ENCODE measurements at regions not wholly inside any gene's neighbourhood (a gene's known extent, or its start where the extent isn't known, plus 50 kb on each side); places are given as distances from the start of the nearest gene placed in this dataset.

- TF ChIP-seq CTCF (IDR thresholded peaks at IDR 0.05): no peak
- H3K9me3 Mint-ChIP-seq: peaks cover 3% of the 10 kb centered on the region
- DNase-seq: no peak
- ChIA-PET CTCF (no interaction called here), POLR2A (no interaction called here)
- intact Hi-C loops (cut with micrococcal nuclease): no loop called here
- no peak overlapping the region for H3K4me3 Mint-ChIP-seq
- no peaks in the 10 kb centered on the region for H3K36me3 Mint-ChIP-seq (ENCODE audit: low read depth)
- H3K27ac Mint-ChIP-seq: no peak overlapping the region
- ATAC-seq: no peak
- H3K4me1 Mint-ChIP-seq (ENCODE audit: low read depth): no peaks in the 10 kb centered on the region
- H3K27me3 Mint-ChIP-seq: peaks cover 2% of the 10 kb centered on the region
These were observed 408.1 kb downstream of the KCNJ2 start for GRCh38 chr17:70577456-70577855.

DNA sequence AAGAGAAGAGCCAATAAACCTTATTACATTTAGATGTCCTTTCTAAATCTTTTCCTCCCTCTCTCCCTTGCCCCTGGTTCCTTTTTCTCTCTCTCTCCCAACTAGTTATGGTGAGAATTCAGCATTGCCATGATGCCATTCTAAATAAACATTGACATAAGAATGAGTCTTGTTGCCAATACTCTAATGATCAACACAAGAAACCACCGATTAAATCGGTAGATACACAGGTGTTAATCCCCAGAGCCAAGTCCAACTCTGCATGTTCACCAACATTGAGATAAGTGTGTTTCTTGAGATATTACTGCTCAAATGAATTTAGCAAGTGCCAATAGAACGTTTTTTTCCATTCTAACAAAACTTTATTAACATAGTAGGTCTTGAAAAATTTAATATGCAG is 412.1 kb downstream of the KCNJ2 start:
- H3K4me3 Mint-ChIP-seq: no peak overlapping the region
- intact Hi-C loops (cut with micrococcal nuclease): no loop called here
- H3K9me3 Mint-ChIP-seq: peaks cover 2% of the 10 kb centered on the region
- ChIA-PET CTCF (no interaction called here), POLR2A (no interaction called here)
- no peak for TF ChIP-seq CTCF (IDR thresholded peaks at IDR 0.05)
- no peaks in the 10 kb centered on the region for H3K4me1 Mint-ChIP-seq (ENCODE audit: low read depth)
- H3K27me3 Mint-ChIP-seq: peaks cover 2% of the 10 kb centered on the region
- no peaks in the 10 kb centered on the region for H3K36me3 Mint-ChIP-seq (ENCODE audit: low read depth)
- no peak for DNase-seq
- no peak overlapping the region for H3K27ac Mint-ChIP-seq
- ATAC-seq: no peak

GRCh38 chr17:70582777-70583176 is 413.4 kb downstream of the KCNJ2 start:
- no peak for ATAC-seq
- TF ChIP-seq CTCF (IDR thresholded peaks at IDR 0.05): no peak
- Mint-ChIP-seq H3K9me3 (no peaks in the 10 kb centered on the region), H3K4me3 (no peak overlapping the region), H3K36me3 (ENCODE audit: low read depth) (no peaks in the 10 kb centered on the region), H3K27ac (no peak overlapping the region), H3K4me1 (ENCODE audit: low read depth) (no peaks in the 10 kb centered on the region), H3K27me3 (no peaks in the 10 kb centered on the region)
- CTCF ChIA-PET: no interaction called here
- intact Hi-C loops (cut with micrococcal nuclease): no loop called here
- POLR2A ChIA-PET: no interaction called here
- DNase-seq: no peak

DNA sequence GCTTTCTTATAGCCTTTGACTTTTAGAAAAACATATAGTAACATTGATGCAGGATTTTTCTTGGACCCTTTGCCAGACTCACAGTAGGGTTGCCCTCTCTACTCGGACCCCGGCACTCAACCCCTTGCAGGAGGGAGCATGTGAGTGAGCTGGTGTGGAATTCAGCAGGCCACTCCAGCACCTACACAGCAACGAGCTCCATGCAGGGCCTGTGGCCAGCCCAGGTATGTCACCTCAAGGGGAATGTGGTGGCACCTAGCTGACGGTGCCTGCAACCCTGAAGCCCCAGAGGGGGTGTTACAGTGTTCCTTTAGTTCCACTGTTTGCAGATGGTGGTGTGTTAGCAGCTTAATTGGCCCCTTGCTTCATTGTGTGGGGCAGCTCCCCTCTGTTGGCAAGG is 414.9 kb downstream of the KCNJ2 start:
- TF ChIP-seq CTCF (IDR thresholded peaks at IDR 0.05): no peak
- DNase-seq: no peak
- no peaks in the 10 kb centered on the region for H3K9me3 Mint-ChIP-seq
- CTCF ChIA-PET: no interaction called here
- H3K4me3 Mint-ChIP-seq: no peak overlapping the region
- ATAC-seq: no peak
- H3K27ac Mint-ChIP-seq: no peak overlapping the region
- H3K27me3 Mint-ChIP-seq: no peaks in the 10 kb centered on the region
- POLR2A ChIA-PET: no interaction called here
- H3K4me1 Mint-ChIP-seq (ENCODE audit: low read depth): no peaks in the 10 kb centered on the region
- H3K36me3 Mint-ChIP-seq (ENCODE audit: low read depth): no peaks in the 10 kb centered on the region
- intact Hi-C loops (cut with micrococcal nuclease): no loop called here

- Mint-ChIP-seq H3K4me1 (ENCODE audit: low read depth) (no peaks in the 10 kb centered on the region), H3K36me3 (ENCODE audit: low read depth) (no peaks in the 10 kb centered on the region), H3K27me3 (no peaks in the 10 kb centered on the region), H3K4me3 (no peak overlapping the region), H3K9me3 (no peaks in the 10 kb centered on the region), H3K27ac (no peak overlapping the region)
- intact Hi-C loops (cut with micrococcal nuclease): no loop called here
- ChIA-PET POLR2A (no interaction called here), CTCF (no interaction called here)
- ATAC-seq: no peak
- no peak for TF ChIP-seq CTCF (IDR thresholded peaks at IDR 0.05)
- DNase-seq: no peak
These were observed 418.7 kb downstream of the KCNJ2 start for GRCh38 chr17:70588003-70588402.

All from activated CD8-positive, alpha-beta T cell treated with anti-CD3 and anti-CD28 coated beads for 36 hours (primary cell).